ENCODE measurements at regions not wholly inside any gene's neighbourhood (a gene's known extent, or its start where the extent isn't known, plus 50 kb on each side); places are given as distances from the start of the nearest gene placed in this dataset.

- Mint-ChIP-seq H3K27ac (no peak overlapping the region), H3K9me3 (no peaks in the 10 kb centered on the region), H3K4me3 (no peak overlapping the region), H3K27me3 (no peaks in the 10 kb centered on the region), H3K4me1 (no peaks in the 10 kb centered on the region)
- no peak for ATAC-seq
- no peak for DNase-seq
Observed at GRCh38 chr13:80245162-80245733, 95.7 kb downstream of the SPRY2 start.

GRCh38 chr13:80244574-80244973 is 96.4 kb downstream of the SPRY2 start:
- Mint-ChIP-seq H3K4me3 (no peak overlapping the region), H3K9me3 (no peaks in the 10 kb centered on the region), H3K4me1 (no peaks in the 10 kb centered on the region), H3K27ac (no peak overlapping the region), H3K27me3 (no peaks in the 10 kb centered on the region)
- ATAC-seq: no peak
- no peak for DNase-seq

GRCh38 chr13:80242728-80243427 is 98.0 kb downstream of the SPRY2 start:
- no peak overlapping the region for H3K4me3 Mint-ChIP-seq
- no peaks in the 10 kb centered on the region for H3K9me3 Mint-ChIP-seq
- ATAC-seq (no peak), DNase-seq (no peak)
- H3K4me1 Mint-ChIP-seq: no peaks in the 10 kb centered on the region
- H3K27ac Mint-ChIP-seq: no peak overlapping the region
- H3K27me3 Mint-ChIP-seq: no peaks in the 10 kb centered on the region

- no peaks in the 10 kb centered on the region for H3K4me1 Mint-ChIP-seq
- DNase-seq (no peak), ATAC-seq (no peak)
- no peak overlapping the region for H3K27ac Mint-ChIP-seq
- no peak overlapping the region for H3K4me3 Mint-ChIP-seq
- no peaks in the 10 kb centered on the region for H3K9me3 Mint-ChIP-seq
- no peaks in the 10 kb centered on the region for H3K27me3 Mint-ChIP-seq
Observed at GRCh38 chr13:80239571-80240255, 101.2 kb downstream of the SPRY2 start.

GRCh38 chr13:80239116-80239515 is 101.8 kb downstream of the SPRY2 start:
- DNase-seq (no peak), ATAC-seq (no peak)
- H3K4me1 Mint-ChIP-seq: no peaks in the 10 kb centered on the region
- no peaks in the 10 kb centered on the region for H3K9me3 Mint-ChIP-seq
- no peak overlapping the region for H3K27ac Mint-ChIP-seq
- no peaks in the 10 kb centered on the region for H3K27me3 Mint-ChIP-seq
- no peak overlapping the region for H3K4me3 Mint-ChIP-seq

- H3K4me3 Mint-ChIP-seq: no peak overlapping the region
- ATAC-seq: no peak
- no peak overlapping the region for H3K27ac Mint-ChIP-seq
- H3K9me3 Mint-ChIP-seq: no peaks in the 10 kb centered on the region
- no peak for DNase-seq
- no peaks in the 10 kb centered on the region for H3K27me3 Mint-ChIP-seq
- H3K4me1 Mint-ChIP-seq: no peaks in the 10 kb centered on the region
Observed at GRCh38 chr13:80237646-80238045, 103.3 kb downstream of the SPRY2 start.

GRCh38 chr13:80235967-80236302 is 105.0 kb downstream of the SPRY2 start:
- Mint-ChIP-seq H3K4me3 (no peak overlapping the region), H3K4me1 (no peaks in the 10 kb centered on the region), H3K27ac (no peak overlapping the region), H3K27me3 (no peaks in the 10 kb centered on the region), H3K9me3 (no peaks in the 10 kb centered on the region)
- ATAC-seq (no peak), DNase-seq (no peak)

- Mint-ChIP-seq H3K27ac (no peak overlapping the region), H3K27me3 (no peaks in the 10 kb centered on the region), H3K9me3 (no peaks in the 10 kb centered on the region), H3K4me3 (no peak overlapping the region), H3K4me1 (no peaks in the 10 kb centered on the region)
- ATAC-seq (no peak), DNase-seq (no peak)
Observed at GRCh38 chr13:80235166-80235966, 105.6 kb downstream of the SPRY2 start.

GRCh38 chr13:80227645-80228044 is 113.3 kb downstream of the SPRY2 start:
- Mint-ChIP-seq H3K9me3 (peaks cover 0 to 10% of the 10 kb centered on the region in 2 donors), H3K4me3 (no peak overlapping the region), H3K27me3 (no peaks in the 10 kb centered on the region), H3K4me1 (no peaks in the 10 kb centered on the region), H3K27ac (no peak overlapping the region)
- no peak for ATAC-seq
- DNase-seq: no peak

- no peak overlapping the region for H3K27ac Mint-ChIP-seq
- DNase-seq (no peak), ATAC-seq (no peak)
- H3K4me1 Mint-ChIP-seq: no peaks in the 10 kb centered on the region
- H3K4me3 Mint-ChIP-seq: no peak overlapping the region
- H3K27me3 Mint-ChIP-seq: no peaks in the 10 kb centered on the region
- peaks cover 0 to 10% of the 10 kb centered on the region in 2 donors for H3K9me3 Mint-ChIP-seq
Observed at GRCh38 chr13:80226645-80227044, 114.3 kb downstream of the SPRY2 start.

- Mint-ChIP-seq H3K27me3 (no peaks in the 10 kb centered on the region), H3K27ac (no peak overlapping the region), H3K4me3 (no peak overlapping the region), H3K9me3 (peaks cover 0 to 4% of the 10 kb centered on the region in 2 donors), H3K4me1 (no peaks in the 10 kb centered on the region)
- ATAC-seq: no peak
- DNase-seq: no peak
Observed at GRCh38 chr13:80224468-80224867, 116.5 kb downstream of the SPRY2 start.

- H3K9me3 Mint-ChIP-seq: peaks cover 0 to 1% of the 10 kb centered on the region in 2 donors
- DNase-seq (no peak), ATAC-seq (no peak)
- no peaks in the 10 kb centered on the region for H3K27me3 Mint-ChIP-seq
- H3K27ac Mint-ChIP-seq: no peak overlapping the region
- H3K4me1 Mint-ChIP-seq: no peaks in the 10 kb centered on the region
- no peak overlapping the region for H3K4me3 Mint-ChIP-seq
Observed at GRCh38 chr13:80217614-80218456, 123.1 kb downstream of the SPRY2 start.

- Mint-ChIP-seq H3K27me3 (no peaks in the 10 kb centered on the region), H3K4me1 (no peaks in the 10 kb centered on the region), H3K4me3 (no peak overlapping the region), H3K27ac (no peak overlapping the region), H3K9me3 (no peaks in the 10 kb centered on the region)
- DNase-seq: no peak
- ATAC-seq: no peak
Observed at GRCh38 chr13:80215368-80215767, 125.6 kb downstream of the SPRY2 start.

- Mint-ChIP-seq H3K27ac (no peak overlapping the region), H3K4me1 (no peaks in the 10 kb centered on the region), H3K27me3 (no peaks in the 10 kb centered on the region), H3K9me3 (no peaks in the 10 kb centered on the region), H3K4me3 (no peak overlapping the region)
- DNase-seq (no peak), ATAC-seq (no peak)
Observed at GRCh38 chr13:80214521-80214991, 126.4 kb downstream of the SPRY2 start.

GRCh38 chr13:80214050-80214449 is 126.9 kb downstream of the SPRY2 start:
- no peak for ATAC-seq
- H3K27ac Mint-ChIP-seq: no peak overlapping the region
- no peak overlapping the region for H3K4me3 Mint-ChIP-seq

More at GRCh38 chr13:80214050-80214449, 126.9 kb downstream of the SPRY2 start:
- H3K9me3 Mint-ChIP-seq: no peaks in the 10 kb centered on the region
- no peak for DNase-seq
- no peaks in the 10 kb centered on the region for H3K27me3 Mint-ChIP-seq
- no peaks in the 10 kb centered on the region for H3K4me1 Mint-ChIP-seq

Data from stimulated activated naive CD8-positive, alpha-beta T cell treated with anti-CD3 and anti-CD28 coated beads, Interleukin-15, amount 100 ng/mL, for 72 hours (primary cell).